NCI-H82 treated with DMSO at 0.1 percent for 48 hours (cell line): ENCODE measurements at regions not wholly inside any gene's neighbourhood (a gene's known extent, or its start where the extent isn't known, plus 50 kb on each side); places are given as distances from the start of the nearest gene placed in this dataset.
A peak's percentile ranks its signal among the peaks of the same experiment; 100 is the strongest.

Experiments
- DNase-seq: peaks from one replicate; lab custom pipeline; 2025; ENCODE audit not compliant: unreplicated experiment; lab: John Stamatoyannopoulos, UW

DNA sequence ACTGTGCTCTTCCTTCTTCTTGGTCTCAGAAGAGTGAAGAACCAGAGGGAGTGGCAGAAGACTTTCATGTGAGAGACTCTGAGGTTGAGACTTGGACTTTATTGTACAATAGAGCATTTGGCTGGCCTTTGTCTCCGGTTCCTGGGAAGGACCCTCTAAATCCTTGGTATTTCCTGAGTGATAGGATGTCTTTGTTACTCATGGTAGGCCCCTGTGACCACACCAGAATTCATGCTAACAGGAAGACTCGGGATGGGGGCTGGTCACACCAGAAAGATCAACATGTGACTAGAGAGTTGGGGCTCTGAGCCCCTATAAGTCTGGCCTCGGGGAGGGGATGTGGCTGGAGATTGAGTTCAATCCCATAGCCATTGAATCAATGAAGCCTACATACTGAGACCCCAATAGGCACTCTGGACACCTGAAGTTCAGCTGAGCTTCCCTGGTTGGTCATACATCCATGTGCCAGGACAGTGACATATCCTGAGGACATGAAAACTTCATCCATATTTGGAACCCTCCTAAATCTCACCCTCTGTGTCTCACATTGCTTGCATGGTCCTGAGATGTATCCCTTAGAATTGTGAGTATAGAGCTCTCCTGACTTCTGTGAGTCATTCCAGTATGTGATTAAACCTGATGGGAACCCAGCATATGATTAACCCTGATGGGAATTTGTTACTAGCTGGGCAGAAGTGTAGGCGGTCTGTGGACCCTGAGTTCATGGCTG lies 201.7 kb downstream of the GADD45G start:
- no peak for DNase-seq

DNA sequence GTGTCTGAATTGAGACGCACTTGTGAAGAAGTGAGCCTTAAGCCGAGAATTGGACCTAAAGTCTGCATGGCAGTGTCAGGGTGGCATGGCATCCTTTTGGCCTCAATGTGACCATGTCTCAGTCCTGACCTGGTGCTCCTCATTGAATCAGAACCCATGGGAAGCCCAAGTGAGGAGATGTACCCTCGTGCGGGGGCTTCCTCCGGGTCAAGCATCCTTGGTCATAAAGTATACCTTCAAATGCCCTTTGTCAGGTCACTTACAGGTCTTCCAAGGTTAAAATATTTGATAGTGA lies 202.2 kb downstream of the GADD45G start:
- no peak for DNase-seq

- no peak for DNase-seq
Measured at GRCh38 chr9:89807682-89808075, 202.9 kb downstream of the GADD45G start.

DNA sequence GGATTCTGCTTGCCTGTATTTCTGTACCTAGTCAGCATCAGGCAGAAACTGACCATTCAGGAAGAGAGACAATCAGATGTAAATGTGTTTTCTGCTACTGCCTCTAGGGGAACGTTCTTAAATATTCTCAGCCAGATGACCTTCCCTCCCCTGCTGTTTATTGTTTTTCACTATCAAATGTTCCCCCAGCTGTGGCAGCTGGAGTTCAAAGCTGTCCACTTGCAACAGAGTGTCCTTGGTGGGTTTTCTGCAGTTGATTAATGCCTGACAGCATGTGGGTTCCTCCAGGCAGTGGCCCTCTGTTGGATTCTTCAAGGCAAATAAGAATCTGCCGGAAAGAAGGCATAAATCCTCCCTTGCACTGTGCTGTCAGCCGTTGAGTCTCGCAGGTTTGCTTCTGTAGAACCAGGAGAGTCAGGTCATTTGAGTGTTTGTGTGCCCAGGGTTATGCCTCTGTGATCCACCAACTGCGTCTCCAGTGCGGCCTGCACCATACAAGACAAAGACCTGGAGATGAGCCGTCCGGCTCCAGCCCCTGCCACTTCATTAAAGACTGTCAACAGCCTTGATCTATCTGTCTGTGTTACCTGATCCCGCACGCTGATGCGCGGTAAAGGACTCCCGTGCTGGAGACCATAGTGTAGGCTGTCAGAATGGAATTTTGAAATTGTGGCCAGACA lies 203.4 kb downstream of the GADD45G start:
- DNase-seq: no peak

- no peak for DNase-seq
Measured at GRCh38 chr9:89808756-89809181, 204.0 kb downstream of the GADD45G start.

GRCh38 chr9:89810431-89810830 lies 205.6 kb downstream of the GADD45G start:
- DNase-seq: peak; percentile 7

- DNase-seq: no peak
Measured at GRCh38 chr9:89811356-89811755, 206.5 kb downstream of the GADD45G start.

DNA sequence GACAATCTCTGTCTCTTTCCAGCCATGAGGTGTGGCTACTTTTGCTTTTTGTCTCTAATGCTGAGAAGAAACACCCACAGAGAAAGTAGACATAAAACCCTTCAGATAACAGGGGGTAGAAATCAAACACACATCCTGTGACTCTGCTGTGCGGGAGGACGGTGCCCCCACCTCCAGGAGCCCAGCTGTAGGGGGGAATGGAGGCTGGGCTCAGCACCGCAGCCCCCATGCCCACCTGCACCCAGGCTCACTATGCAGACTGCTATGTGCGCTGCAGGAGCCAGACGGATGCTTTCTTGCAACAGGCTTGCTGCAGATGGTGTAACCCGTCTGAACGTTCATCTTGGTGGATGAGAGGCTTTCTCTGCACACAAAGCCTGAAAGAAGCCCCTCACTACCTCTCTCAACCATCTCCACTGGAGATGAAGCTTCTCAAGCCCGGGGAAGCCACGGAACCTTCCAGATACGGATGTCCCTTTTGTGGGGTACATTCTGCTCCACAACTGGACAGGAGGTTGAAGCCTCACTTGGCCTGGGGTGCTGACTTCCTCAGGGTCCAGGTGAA lies 207.2 kb downstream of the GADD45G start:
- DNase-seq: no peak

DNA sequence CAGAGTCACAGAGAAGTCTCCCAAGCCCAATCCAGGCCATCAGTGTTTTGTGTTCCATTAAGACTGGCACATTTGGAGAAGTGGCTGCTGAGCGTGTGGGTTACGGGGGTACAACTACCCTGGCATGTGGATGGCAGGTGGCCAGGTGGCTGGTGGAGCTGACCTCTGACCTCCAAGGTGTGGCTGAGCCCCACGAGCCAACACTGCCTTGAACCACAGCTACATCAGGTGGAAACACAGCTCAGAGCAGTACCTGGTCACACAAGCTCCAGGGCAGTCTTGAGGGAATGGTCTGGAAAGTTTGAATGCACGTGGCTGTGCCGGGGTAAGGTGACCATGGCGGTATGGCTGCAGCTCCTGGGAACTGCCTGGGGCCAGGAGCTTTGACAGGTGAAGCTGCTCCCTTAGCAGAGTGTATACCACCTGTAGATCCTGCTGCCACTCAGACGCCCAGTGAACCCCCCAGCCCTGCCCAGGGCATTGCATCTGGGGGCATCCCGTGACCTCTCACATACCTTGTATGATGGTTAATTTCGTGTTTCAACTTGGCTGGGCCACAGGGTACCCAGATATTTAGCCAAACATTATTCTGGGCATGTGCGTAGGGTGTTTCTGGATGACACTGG lies 207.9 kb downstream of the GADD45G start:
- no peak for DNase-seq

DNA sequence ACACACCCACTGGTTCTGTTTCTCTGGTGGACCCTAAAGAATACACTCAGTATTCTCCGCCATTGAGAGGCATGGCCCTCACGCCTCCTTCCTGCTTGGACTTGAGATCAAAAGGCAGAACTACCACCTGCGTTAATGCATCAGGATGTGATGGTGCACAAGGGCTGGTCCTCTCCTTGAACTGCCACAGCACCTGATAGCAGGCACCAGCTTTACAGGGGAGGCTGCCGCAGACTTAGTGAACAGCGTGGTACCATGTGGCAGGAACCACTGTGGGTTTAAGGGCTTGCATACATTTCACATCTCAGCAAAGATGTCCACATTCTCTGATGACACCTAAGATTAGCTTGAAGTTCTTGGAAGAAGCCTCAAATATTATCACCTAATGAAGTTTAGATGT lies 208.7 kb downstream of the GADD45G start:
- no peak for DNase-seq

DNA sequence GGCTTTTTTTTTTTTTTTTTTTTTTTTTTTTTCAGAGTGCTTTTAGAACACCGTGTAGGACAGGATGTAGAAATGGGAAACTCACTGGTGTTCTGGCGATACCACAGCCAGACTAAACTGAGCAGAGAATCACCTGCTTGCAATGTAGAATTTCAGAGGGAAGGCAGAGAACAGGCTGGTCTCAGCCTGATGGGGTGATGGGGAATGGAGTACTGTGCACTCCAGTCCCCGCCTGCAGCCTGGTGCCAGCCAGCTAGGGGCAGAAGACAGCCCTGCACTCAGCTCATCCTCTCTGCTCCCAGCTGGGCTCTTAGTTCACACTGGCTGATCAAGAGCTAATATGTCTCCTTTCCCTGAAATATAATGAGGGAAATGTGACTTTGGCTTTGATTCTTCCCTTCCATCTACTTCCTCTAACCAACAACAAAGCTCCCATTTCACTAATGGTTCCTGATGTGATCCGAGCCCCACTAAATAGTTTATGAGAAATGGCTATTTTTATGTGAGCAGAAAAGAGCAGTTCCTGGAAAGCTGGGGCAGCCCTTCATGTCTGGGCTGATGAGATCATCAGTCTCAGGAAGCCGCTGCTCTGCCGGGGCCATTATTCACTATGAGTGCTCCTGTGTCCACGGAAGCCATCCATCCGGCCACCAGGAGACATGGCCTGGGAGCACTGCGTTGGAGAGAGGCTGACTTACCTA lies 209.7 kb downstream of the GADD45G start:
- DNase-seq: no peak

DNA sequence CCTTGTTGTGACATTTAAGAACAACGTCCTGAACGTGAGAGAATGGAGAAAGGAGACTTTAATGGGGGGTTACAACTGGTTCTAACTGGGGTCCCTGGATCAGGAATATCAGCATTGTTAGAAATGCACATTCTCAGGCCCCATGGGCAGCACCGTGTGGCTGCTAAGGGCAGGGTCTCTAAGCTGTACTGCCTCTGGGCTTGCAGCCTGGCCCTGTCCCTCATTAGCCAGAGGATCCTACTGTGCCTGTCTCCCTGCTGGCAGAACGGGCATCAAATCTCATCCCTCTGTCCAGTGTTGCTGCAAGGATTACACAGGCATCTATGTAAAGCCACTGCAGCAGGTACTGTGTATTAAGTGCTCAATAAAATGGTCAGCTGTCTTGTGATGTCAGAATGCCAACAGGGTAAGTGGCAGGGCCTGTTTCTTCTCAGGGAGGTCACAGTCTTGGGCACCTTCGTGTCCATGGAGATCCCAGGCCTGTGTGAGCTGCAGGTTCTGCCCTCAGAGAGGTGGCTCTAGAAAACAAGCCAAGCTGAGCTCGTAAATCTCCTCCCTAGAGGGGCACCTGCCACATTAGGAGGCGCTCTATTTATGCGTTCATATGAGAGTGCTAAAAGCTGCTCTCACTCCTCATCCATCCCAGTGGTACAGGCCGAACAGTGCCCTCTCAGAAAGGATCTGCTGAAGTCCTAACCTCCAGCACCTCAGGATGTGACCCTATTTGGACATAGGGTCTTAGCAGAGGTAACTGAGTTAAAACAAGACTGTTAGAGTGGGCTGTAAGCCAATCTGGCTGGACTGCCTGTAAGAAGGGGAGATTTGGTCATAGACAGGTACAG lies 210.5 kb downstream of the GADD45G start:
- no peak for DNase-seq

DNA sequence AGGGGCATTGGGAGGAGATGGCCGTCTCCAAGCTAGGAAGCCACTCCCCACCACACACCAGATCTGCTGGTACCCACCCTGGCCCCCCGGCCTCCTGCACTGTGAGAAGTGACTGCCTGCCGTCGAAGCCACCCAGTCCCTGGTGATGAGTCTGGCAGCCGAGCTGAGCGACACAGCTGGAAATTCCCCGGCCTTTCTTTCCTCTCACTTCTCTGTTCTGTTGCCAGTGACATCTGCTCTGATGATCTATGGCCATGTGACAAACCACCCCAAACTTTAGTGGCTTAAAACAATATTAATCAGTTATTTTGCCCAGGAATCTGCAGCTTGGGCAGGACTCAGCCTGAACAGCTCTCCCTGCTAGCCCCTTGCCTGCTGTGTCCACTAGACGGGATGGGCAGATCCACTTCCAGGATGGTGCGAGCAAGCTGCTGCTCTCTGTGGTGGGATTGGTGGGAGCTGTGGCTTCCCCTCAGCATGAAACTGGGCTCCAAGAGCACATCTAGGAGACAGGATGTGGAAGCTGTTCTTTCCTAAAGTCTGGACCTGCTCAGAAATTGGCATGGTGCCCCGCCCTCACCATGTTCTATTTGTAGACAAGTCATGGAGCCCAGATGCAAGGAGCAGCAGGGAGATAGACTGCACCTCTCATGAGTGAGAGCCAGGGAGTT lies 211.2 kb downstream of the GADD45G start:
- no peak for DNase-seq

GRCh38 chr9:89817151-89817950 lies 212.5 kb downstream of the GADD45G start:
- peak; percentile 5 for DNase-seq

- DNase-seq: no peak
Measured at GRCh38 chr9:89820337-89820736, 215.5 kb downstream of the GADD45G start.

- no peak for DNase-seq
Measured at GRCh38 chr9:89821081-89821480, 216.3 kb downstream of the GADD45G start.

GRCh38 chr9:89822996-89823395 lies 218.2 kb downstream of the GADD45G start:
- DNase-seq: no peak

- no peak for DNase-seq
Measured at GRCh38 chr9:89825669-89826068, 220.9 kb downstream of the GADD45G start.

- DNase-seq: no peak
Measured at GRCh38 chr9:89826186-89826585, 221.4 kb downstream of the GADD45G start.
